ENCODE measurements at regions not wholly inside any gene's neighbourhood (a gene's known extent, or its start where the extent isn't known, plus 50 kb on each side); places are given as distances from the start of the nearest gene placed in this dataset.

- TF ChIP-seq CTCF (conservative IDR thresholded peaks at IDR 0.05 in 1 of 2, IDR thresholded peaks at IDR 0.05 in 1 of 2; ENCODE audit: low read depth in 1 of 2, low read length in 2 of 2) = no peak
- TF ChIP-seq EZH2 (IDR thresholded peaks at IDR 0.05; ENCODE audit: low read length, missing control alignments) = no peak
Measured at GRCh38 chr2:101643004-101643524, 54.4 kb upstream of the MAP4K4 start.

Data from fibroblast of lung (primary cell).